ENCODE measurements at regions not wholly inside any gene's neighbourhood (a gene's known extent, or its start where the extent isn't known, plus 50 kb on each side); places are given as distances from the start of the nearest gene placed in this dataset.

DNA sequence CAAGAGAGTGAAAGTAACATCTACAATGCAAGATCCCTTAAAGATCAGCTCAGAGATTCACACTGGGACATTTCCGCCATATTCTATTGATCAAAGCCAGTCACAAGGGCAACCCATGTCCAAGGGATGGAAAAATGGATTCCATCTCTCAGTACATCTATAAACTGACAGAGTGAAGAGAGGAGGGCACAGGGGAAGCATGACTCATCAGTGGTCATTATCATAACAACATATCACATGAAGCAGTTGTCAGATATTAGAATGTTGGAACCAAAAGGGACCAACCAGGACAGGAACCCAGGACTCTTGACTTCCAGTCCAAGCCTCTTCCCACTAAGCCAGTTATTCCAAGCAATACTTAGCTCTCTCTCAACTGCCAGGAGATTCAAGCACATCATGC lies 54.9 kb upstream of the IGFBP2 start:
- TF ChIP-seq, protein P1, sequence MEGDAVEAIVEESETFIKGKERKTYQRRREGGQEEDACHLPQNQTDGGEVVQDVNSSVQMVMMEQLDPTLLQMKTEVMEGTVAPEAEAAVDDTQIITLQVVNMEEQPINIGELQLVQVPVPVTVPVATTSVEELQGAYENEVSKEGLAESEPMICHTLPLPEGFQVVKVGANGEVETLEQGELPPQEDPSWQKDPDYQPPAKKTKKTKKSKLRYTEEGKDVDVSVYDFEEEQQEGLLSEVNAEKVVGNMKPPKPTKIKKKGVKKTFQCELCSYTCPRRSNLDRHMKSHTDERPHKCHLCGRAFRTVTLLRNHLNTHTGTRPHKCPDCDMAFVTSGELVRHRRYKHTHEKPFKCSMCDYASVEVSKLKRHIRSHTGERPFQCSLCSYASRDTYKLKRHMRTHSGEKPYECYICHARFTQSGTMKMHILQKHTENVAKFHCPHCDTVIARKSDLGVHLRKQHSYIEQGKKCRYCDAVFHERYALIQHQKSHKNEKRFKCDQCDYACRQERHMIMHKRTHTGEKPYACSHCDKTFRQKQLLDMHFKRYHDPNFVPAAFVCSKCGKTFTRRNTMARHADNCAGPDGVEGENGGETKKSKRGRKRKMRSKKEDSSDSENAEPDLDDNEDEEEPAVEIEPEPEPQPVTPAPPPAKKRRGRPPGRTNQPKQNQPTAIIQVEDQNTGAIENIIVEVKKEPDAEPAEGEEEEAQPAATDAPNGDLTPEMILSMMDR (IDR thresholded peaks at IDR 0.05), result no peak
- TF ChIP-seq POLR2A (IDR thresholded peaks at IDR 0.05), result no peak
